ENCODE measurements at regions not wholly inside any gene's neighbourhood (a gene's known extent, or its start where the extent isn't known, plus 50 kb on each side); places are given as distances from the start of the nearest gene placed in this dataset.
A peak's percentile ranks its signal among the peaks of the same experiment; 100 is the strongest.

DNA sequence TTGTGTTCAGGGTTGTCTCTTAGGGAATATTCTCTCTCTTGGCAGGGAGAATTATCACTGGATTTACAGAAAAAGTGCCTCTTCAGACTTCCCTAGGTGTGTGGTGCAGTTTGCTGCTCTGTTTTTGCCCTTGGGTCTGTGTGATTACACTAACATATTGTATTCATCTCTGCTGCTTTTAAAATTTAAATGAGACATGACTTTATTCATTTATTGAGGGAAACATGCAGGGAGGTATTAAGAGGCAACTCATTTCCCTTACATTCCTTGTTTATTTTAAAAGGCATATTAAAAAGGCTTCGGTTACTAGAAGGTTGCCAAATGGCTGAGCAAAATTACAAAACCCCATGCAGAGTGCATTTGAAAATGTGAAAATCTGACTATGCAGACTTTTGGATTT lies 135.1 kb upstream of the GEMIN8 start:
- Histone ChIP-seq H3K9me3 (ENCODE audit: control insufficient read depth in 2 of 2, low read length in 2 of 2) (no peaks in the 10 kb centered on the region), H3K4me3 (ENCODE audit: low read depth, low read length) (no peak overlapping the region), H3K36me3 (ENCODE audit: control insufficient read depth, insufficient read depth, low read length) (no peaks in the 10 kb centered on the region), H3K27me3 (ENCODE audit: control insufficient read depth, insufficient read depth, low read length) (no peaks in the 10 kb centered on the region), H3K4me1 (ENCODE audit: control insufficient read depth, insufficient read depth, low read length, poor library complexity, severe bottlenecking) (no peaks in the 10 kb centered on the region), H3K27ac (ENCODE audit: insufficient read depth, low read length, poor library complexity, severe bottlenecking) (no peak overlapping the region)
- ATAC-seq (ENCODE audit: low read depth in 2 of 2): no peak
- Mint-ChIP-seq H3K4me1 (no peaks in the 10 kb centered on the region), H3K36me3 (no peaks in the 10 kb centered on the region), H3K9me3 (peaks cover 0 to 8% (median 3%) of the 10 kb centered on the region in 7 donors), H3K4me3 (no peak overlapping the region), H3K27me3 (peaks cover 4% of the 10 kb centered on the region), H3K27ac (no peak overlapping the region)
- DNase-seq: no peak

DNA sequence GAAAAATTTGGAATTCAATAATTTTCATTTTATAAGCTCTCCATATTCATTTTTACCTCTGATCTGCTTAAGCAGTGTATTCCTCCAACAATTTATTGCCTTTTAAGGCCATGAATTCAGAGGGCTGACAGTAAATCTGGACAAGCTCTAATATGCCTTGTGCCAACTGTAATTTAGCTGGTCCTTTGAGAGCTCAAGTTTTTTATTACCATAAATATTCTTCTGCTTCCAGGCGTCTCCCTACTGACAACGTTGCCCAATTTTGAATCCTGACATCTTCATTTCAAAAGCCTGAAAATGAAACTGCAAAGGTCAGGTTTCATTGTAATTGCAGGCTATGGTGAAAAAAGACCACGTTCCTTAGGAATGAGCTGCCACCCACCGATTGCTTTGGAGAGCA lies 95.8 kb upstream of the GEMIN8 start:
- Histone ChIP-seq H3K27me3 (ENCODE audit: control insufficient read depth, insufficient read depth, low read length) (no peaks in the 10 kb centered on the region), H3K27ac (ENCODE audit: insufficient read depth, low read length, poor library complexity, severe bottlenecking) (no peak overlapping the region), H3K36me3 (ENCODE audit: control insufficient read depth, insufficient read depth, low read length) (no peaks in the 10 kb centered on the region), H3K4me3 (ENCODE audit: low read depth, low read length) (no peak overlapping the region), H3K9me3 (ENCODE audit: control insufficient read depth in 2 of 2, low read length in 2 of 2) (no peaks in the 10 kb centered on the region), H3K4me1 (ENCODE audit: control insufficient read depth, insufficient read depth, low read length, poor library complexity, severe bottlenecking) (no peaks in the 10 kb centered on the region)
- no peak overlapping the region for H3K27ac Mint-ChIP-seq
- no peak overlapping the region for H3K4me3 Mint-ChIP-seq
- no peaks in the 10 kb centered on the region for H3K9me3 Mint-ChIP-seq
- no peaks in the 10 kb centered on the region for H3K27me3 Mint-ChIP-seq
- no peaks in the 10 kb centered on the region for H3K36me3 Mint-ChIP-seq
- DNase-seq (no peak), ATAC-seq (ENCODE audit: low read depth in 2 of 2) (no peak)
- H3K4me1 Mint-ChIP-seq: no peaks in the 10 kb centered on the region

DNA sequence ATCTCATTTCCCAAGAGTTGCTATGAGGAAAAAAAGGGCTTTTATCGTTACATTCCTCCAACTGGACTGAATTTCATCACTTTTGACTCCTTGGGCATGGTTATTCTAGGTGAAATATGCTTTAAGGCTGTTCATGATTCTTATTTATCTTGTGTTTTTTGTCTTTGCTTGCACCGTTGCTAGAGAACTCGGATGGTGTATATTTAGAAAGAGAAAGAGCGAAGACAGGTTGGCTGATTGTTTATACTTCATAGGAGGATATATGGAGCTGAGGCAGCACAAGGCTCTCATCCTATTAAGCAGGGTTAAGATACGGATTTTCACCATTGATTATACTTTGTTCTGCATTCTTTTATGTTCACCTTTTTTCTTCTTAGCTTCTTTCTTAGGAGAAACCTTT lies 94.9 kb upstream of the GEMIN8 start:
- no peaks in the 10 kb centered on the region for H3K4me1 Mint-ChIP-seq
- Histone ChIP-seq H3K9me3 (ENCODE audit: control insufficient read depth in 2 of 2, low read length in 2 of 2) (no peaks in the 10 kb centered on the region), H3K36me3 (ENCODE audit: control insufficient read depth, insufficient read depth, low read length) (no peaks in the 10 kb centered on the region), H3K4me1 (ENCODE audit: control insufficient read depth, insufficient read depth, low read length, poor library complexity, severe bottlenecking) (no peaks in the 10 kb centered on the region), H3K4me3 (ENCODE audit: low read depth, low read length) (no peak overlapping the region), H3K27me3 (ENCODE audit: control insufficient read depth, insufficient read depth, low read length) (no peaks in the 10 kb centered on the region), H3K27ac (ENCODE audit: insufficient read depth, low read length, poor library complexity, severe bottlenecking) (no peak overlapping the region)
- H3K27ac Mint-ChIP-seq: no peak overlapping the region
- no peaks in the 10 kb centered on the region for H3K27me3 Mint-ChIP-seq
- H3K36me3 Mint-ChIP-seq: no peaks in the 10 kb centered on the region
- H3K4me3 Mint-ChIP-seq: no peak overlapping the region
- no peaks in the 10 kb centered on the region for H3K9me3 Mint-ChIP-seq
- ATAC-seq (ENCODE audit: low read depth in 2 of 2) (no peak), DNase-seq (no peak)

DNA sequence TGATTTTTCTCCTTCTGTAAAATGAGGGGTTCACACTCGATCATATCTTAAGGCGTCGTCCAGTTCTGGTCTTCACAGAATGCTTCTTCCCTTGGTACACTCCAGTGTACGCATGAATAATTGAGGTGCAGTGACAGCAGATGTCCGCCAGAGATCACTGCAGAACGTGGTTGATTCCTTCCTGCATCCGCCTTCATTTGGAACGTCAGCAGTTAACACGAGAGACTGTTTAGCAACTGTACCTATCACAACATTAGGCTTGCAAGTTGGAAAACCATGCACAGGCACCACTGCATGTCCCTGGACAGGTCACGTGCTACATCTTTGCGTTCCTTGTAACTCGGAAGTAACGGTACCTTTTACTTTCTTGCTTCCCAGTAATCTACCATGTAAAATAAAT lies 66.0 kb upstream of the GEMIN8 start:
- Mint-ChIP-seq H3K27ac (no peak overlapping the region), H3K36me3 (no peaks in the 10 kb centered on the region)
- peak; percentile 53 for ATAC-seq (ENCODE audit: low read depth in 2 of 2)

DNA sequence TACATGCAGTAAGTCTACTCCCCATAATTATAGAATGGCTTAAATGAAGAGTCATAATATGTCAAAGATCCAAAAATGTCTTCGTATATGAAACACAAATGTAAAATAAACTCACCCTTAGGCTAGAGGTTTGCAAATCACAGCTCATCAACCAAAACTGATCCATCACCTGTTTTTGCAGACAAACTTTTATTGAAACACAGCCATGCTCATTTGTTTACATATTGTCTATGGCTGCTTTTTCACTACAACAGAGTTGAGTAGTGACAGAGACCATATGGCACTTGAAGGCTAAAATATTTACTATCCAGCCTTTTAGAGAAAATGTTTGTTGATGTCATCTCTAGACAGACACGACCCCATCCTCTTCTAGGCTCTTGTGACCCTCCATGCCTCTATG lies 64.5 kb upstream of the GEMIN8 start:
- no peaks in the 10 kb centered on the region for H3K9me3 Mint-ChIP-seq
- peaks cover 2% of the 10 kb centered on the region for H3K27me3 ChIP-seq (ENCODE audit: control insufficient read depth, insufficient read depth, low read length)
- H3K4me3 ChIP-seq (ENCODE audit: low read depth, low read length): no peak overlapping the region
- H3K27ac ChIP-seq (ENCODE audit: insufficient read depth, low read length, poor library complexity, severe bottlenecking): no peak overlapping the region
- ATAC-seq (ENCODE audit: low read depth in 2 of 2) (no peak), DNase-seq (no peak)
- H3K36me3 ChIP-seq (ENCODE audit: control insufficient read depth, insufficient read depth, low read length): no peaks in the 10 kb centered on the region
- H3K27me3 Mint-ChIP-seq: peaks cover 6% of the 10 kb centered on the region
- H3K4me1 Mint-ChIP-seq: peaks cover 0 to 7% (median 0%) of the 10 kb centered on the region in 4 donors
- no peaks in the 10 kb centered on the region for H3K4me1 ChIP-seq (ENCODE audit: control insufficient read depth, insufficient read depth, low read length, poor library complexity, severe bottlenecking)
- no peaks in the 10 kb centered on the region for H3K36me3 Mint-ChIP-seq
- H3K9me3 ChIP-seq (ENCODE audit: control insufficient read depth in 2 of 2, low read length in 2 of 2): no peaks in the 10 kb centered on the region
- H3K27ac Mint-ChIP-seq: no peak overlapping the region
- no peak overlapping the region for H3K4me3 Mint-ChIP-seq

More for the DNA sequence above, 66.0 kb upstream of the GEMIN8 start:
- Histone ChIP-seq H3K27me3 (ENCODE audit: control insufficient read depth, insufficient read depth, low read length) (peaks cover 2% of the 10 kb centered on the region), H3K4me3 (ENCODE audit: low read depth, low read length) (peak overlapping the region; percentile 26), H3K27ac (ENCODE audit: insufficient read depth, low read length, poor library complexity, severe bottlenecking) (no peak overlapping the region), H3K9me3 (ENCODE audit: control insufficient read depth in 2 of 2, low read length in 2 of 2) (no peaks in the 10 kb centered on the region), H3K4me1 (ENCODE audit: control insufficient read depth, insufficient read depth, low read length, poor library complexity, severe bottlenecking) (no peaks in the 10 kb centered on the region), H3K36me3 (ENCODE audit: control insufficient read depth, insufficient read depth, low read length) (no peaks in the 10 kb centered on the region)
- Mint-ChIP-seq H3K4me1 (peaks cover 0 to 7% (median 0%) of the 10 kb centered on the region in 4 donors), H3K9me3 (peaks cover 0 to 1% (median 0%) of the 10 kb centered on the region in 7 donors), H3K4me3 (peak overlapping the region in 1 of 4 donors; percentile 14), H3K27me3 (peaks cover under 1% of the 10 kb centered on the region)
- peak; percentile 1 to 60 (median 38) for DNase-seq

DNA sequence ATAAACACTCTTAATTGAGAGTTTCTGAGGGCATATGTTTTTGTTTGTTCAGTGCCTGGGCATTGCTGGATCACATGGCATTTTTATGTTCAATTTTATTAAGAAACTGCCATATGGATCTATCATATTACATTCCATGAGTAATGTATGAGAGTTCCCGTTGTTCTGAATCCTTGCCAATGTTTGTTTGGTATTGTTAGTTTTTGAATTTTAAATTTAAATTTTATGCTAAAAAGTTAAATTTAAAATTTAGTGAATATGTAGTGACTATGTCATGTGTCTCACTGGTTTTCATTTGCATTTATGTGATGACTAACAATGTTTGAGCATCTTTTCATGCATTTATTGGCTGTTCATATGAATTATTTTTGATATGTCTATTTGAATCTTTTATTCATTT lies 54.8 kb upstream of the GEMIN8 start:
- Mint-ChIP-seq H3K36me3 (no peaks in the 10 kb centered on the region), H3K4me3 (no peak overlapping the region), H3K27ac (no peak overlapping the region), H3K27me3 (peaks cover 6% of the 10 kb centered on the region), H3K4me1 (no peaks in the 10 kb centered on the region), H3K9me3 (peaks cover 0 to 3% (median 0%) of the 10 kb centered on the region in 7 donors)
- Histone ChIP-seq H3K27ac (ENCODE audit: insufficient read depth, low read length, poor library complexity, severe bottlenecking) (no peak overlapping the region), H3K9me3 (ENCODE audit: control insufficient read depth in 2 of 2, low read length in 2 of 2) (no peaks in the 10 kb centered on the region), H3K4me1 (ENCODE audit: control insufficient read depth, insufficient read depth, low read length, poor library complexity, severe bottlenecking) (no peaks in the 10 kb centered on the region), H3K36me3 (ENCODE audit: control insufficient read depth, insufficient read depth, low read length) (no peaks in the 10 kb centered on the region), H3K27me3 (ENCODE audit: control insufficient read depth, insufficient read depth, low read length) (no peaks in the 10 kb centered on the region), H3K4me3 (ENCODE audit: low read depth, low read length) (no peak overlapping the region)
- DNase-seq (no peak), ATAC-seq (ENCODE audit: low read depth in 2 of 2) (no peak)

DNA sequence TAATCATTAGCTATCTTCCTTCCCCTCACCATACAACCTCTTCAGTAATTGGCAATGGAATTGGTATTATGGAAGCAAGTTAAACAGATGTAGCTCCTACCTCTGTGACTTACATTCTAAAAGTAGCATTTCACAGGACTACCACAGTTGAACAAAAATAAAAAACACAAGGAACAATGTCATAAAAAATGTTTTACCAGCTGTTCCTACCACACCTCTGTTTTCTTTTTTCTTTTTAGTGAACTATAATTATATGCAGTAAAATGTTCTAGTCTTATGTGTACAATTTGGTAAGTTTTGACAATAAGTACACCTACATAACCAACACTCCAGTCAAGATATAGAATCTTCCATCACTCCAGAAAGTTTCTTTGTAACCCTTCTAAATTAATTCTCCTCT lies 54.1 kb upstream of the GEMIN8 start:
- H3K4me3 ChIP-seq (ENCODE audit: low read depth, low read length): no peak overlapping the region

DNA sequence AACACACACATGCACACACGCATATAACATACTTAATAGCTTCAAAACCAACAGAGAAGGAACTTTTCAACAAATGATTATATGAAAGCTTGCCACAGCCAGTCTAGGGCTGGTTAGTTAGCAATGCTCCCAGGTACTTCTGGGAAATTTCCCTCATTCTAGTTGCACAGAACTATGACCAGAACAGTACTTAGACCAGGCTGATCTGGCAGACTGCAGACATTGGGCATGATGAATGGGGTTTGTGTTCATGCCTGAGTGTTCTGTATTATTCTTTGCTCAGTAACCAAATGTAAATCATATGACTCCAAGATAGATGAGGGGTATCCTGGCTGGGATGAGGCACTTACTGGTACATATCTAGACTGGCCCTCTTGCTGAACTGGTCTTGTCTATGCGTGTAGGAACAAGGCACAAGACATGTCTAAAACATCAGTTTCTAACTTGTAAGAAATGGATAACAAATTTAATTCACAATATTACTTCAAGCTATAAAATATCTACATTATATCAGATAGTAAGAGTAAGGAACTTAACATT lies 50.3 kb upstream of the GEMIN8 start:
- H3K27ac Mint-ChIP-seq: no peak overlapping the region

More for the DNA sequence above, 54.1 kb upstream of the GEMIN8 start:
- no peaks in the 10 kb centered on the region for H3K36me3 Mint-ChIP-seq
- no peaks in the 10 kb centered on the region for H3K27me3 ChIP-seq (ENCODE audit: control insufficient read depth, insufficient read depth, low read length)
- peaks cover 6% of the 10 kb centered on the region for H3K27me3 Mint-ChIP-seq
- ATAC-seq (ENCODE audit: low read depth in 2 of 2) (no peak), DNase-seq (no peak)
- H3K4me3 Mint-ChIP-seq: no peak overlapping the region
- no peaks in the 10 kb centered on the region for H3K4me1 Mint-ChIP-seq
- H3K27ac ChIP-seq (ENCODE audit: insufficient read depth, low read length, poor library complexity, severe bottlenecking): no peak overlapping the region
- H3K36me3 ChIP-seq (ENCODE audit: control insufficient read depth, insufficient read depth, low read length): no peaks in the 10 kb centered on the region
- no peaks in the 10 kb centered on the region for H3K4me1 ChIP-seq (ENCODE audit: control insufficient read depth, insufficient read depth, low read length, poor library complexity, severe bottlenecking)
- H3K27ac Mint-ChIP-seq: no peak overlapping the region
- no peaks in the 10 kb centered on the region for H3K9me3 ChIP-seq (ENCODE audit: control insufficient read depth in 2 of 2, low read length in 2 of 2)
- H3K9me3 Mint-ChIP-seq: peaks cover 0 to 3% (median 0%) of the 10 kb centered on the region in 7 donors

More for the DNA sequence above, 50.3 kb upstream of the GEMIN8 start:
- H3K36me3 ChIP-seq (ENCODE audit: control insufficient read depth, insufficient read depth, low read length): no peaks in the 10 kb centered on the region
- no peaks in the 10 kb centered on the region for H3K9me3 ChIP-seq (ENCODE audit: control insufficient read depth in 2 of 2, low read length in 2 of 2)
- no peaks in the 10 kb centered on the region for H3K9me3 Mint-ChIP-seq
- H3K36me3 Mint-ChIP-seq: no peaks in the 10 kb centered on the region
- no peak overlapping the region for H3K4me3 Mint-ChIP-seq
- ATAC-seq (ENCODE audit: low read depth in 2 of 2) (no peak), DNase-seq (no peak)
- H3K4me3 ChIP-seq (ENCODE audit: low read depth, low read length): no peak overlapping the region
- H3K4me1 ChIP-seq (ENCODE audit: control insufficient read depth, insufficient read depth, low read length, poor library complexity, severe bottlenecking): no peaks in the 10 kb centered on the region
- no peaks in the 10 kb centered on the region for H3K27me3 ChIP-seq (ENCODE audit: control insufficient read depth, insufficient read depth, low read length)
- no peak overlapping the region for H3K27ac ChIP-seq (ENCODE audit: insufficient read depth, low read length, poor library complexity, severe bottlenecking)
- H3K4me1 Mint-ChIP-seq: no peaks in the 10 kb centered on the region
- H3K27me3 Mint-ChIP-seq: peaks cover 6% of the 10 kb centered on the region

All from CD4-positive, CD25-positive, alpha-beta regulatory T cell (primary cell).